K562 (cell line): ENCODE measurements at regions not wholly inside any gene's neighbourhood (a gene's known extent, or its start where the extent isn't known, plus 50 kb on each side); places are given as distances from the start of the nearest gene placed in this dataset.

ENCODE experiments used
- ETS1 ChIP-seq: conservative IDR thresholded peaks from 2 replicates; pipeline ENCODE4 v1.6.1; 2011; ENCODE audit warnings: low read depth, mild to moderate bottlenecking, low read length; ENCODE audit not compliant: control insufficient read depth
- ETV1 ChIP-seq: fragments of 450-650 bp; conservative IDR thresholded peaks from 2 replicates; pipeline ENCODE4 v1.6.1; 2016; ENCODE audit warnings: missing genetic modification characterization, control low read depth, low read depth, missing compliant biosample characterization
- MNT ChIP-seq, 2 experiments: fragments of 450-650 bp; conservative IDR thresholded peaks; 2 replicates each; pipeline ENCODE4 v1.6.1; 2017; ENCODE audit warnings: mild to moderate bottlenecking in 2 of 2, moderate library complexity in 2 of 2
- MTA1 ChIP-seq: fragments of 450-650 bp; IDR thresholded peaks from 2 replicates; pipeline ENCODE4 v1.6.1; 2017; ENCODE audit warnings: borderline replicate concordance
- PHB2 ChIP-seq: fragments of 450-650 bp; IDR thresholded peaks from 2 replicates; pipeline ENCODE4 v1.6.1; 2017; ENCODE audit warnings: low read depth
- RBM15 ChIP-seq: fragments of 200-400 bp; formaldehyde crosslinking; IDR thresholded peaks from 2 replicates; pipeline ENCODE4 v1.6.1; 2018; ENCODE audit warnings: mild to moderate bottlenecking, low read length, moderate library complexity; ENCODE audit not compliant: insufficient read depth
- SMAD4 ChIP-seq: fragments of 250-450 bp; sonication (Bioruptor Pico); conservative IDR thresholded peaks from 2 replicates; pipeline ENCODE4 v1.8.0; 2021; ENCODE audit warnings: inconsistent platforms, mild to moderate bottlenecking, moderate library complexity
- TAF9B ChIP-seq: fragments of 450-650 bp; IDR thresholded peaks from 2 replicates; pipeline ENCODE4 v1.6.1; 2018; ENCODE audit warnings: mild to moderate bottlenecking; ENCODE audit not compliant: partially characterized antibody
- TEAD2 ChIP-seq: fragments of 450-650 bp; IDR thresholded peaks from 2 replicates; pipeline ENCODE4 v1.6.1; 2016; ENCODE audit warnings: missing genetic modification characterization, control low read depth, missing compliant biosample characterization
- THRAP3 ChIP-seq: fragments of 450-650 bp; IDR thresholded peaks from 2 replicates; pipeline ENCODE4 v1.6.1; 2016; ENCODE audit warnings: mild to moderate bottlenecking, inconsistent platforms, borderline replicate concordance
- ZBTB33 ChIP-seq: sonication (generic); formaldehyde crosslinking; IDR thresholded peaks from 2 replicates; pipeline ENCODE4 v1.8.1; 2023; ENCODE audit warnings: mild to moderate bottlenecking, missing genetic modification reagents
- ZNF197 ChIP-seq: fragments of 200-800 bp; sonication (Bioruptor generic); IDR thresholded peaks from 2 replicates; pipeline ENCODE4 v1.6.1; 2016; ENCODE audit warnings: low read depth, missing genetic modification characterization, missing compliant biosample characterization
- ZNF318 ChIP-seq, 2 experiments: fragments of 450-650 bp; IDR thresholded peaks; 2 replicates each; pipeline ENCODE4 v1.6.1; 2016; ENCODE audit warnings: mild to moderate bottlenecking in 2 of 2, borderline replicate concordance in 1 of 2, low read depth in 1 of 2, moderate library complexity in 1 of 2

- no peak for TF ChIP-seq ZNF197 (CRISPR knock-in tag)
- TF ChIP-seq THRAP3: no peak
- TF ChIP-seq TEAD2 (tag): no peak
- peak; percentile 76 for TF ChIP-seq TAF9B
- TF ChIP-seq ETS1: no peak
- TF ChIP-seq PHB2: no peak
- TF ChIP-seq MNT (conservative IDR thresholded peaks at IDR 0.05): no peak
- TF ChIP-seq MTA1: no peak
- no peak for TF ChIP-seq ETV1 (tag)
- TF ChIP-seq ZNF318 (IDR thresholded peaks at IDR 0.05; ENCODE audit: borderline replicate concordance in 1 of 2, low read depth in 1 of 2): no peak
- no peak for TF ChIP-seq SMAD4 (CRISPR knock-in tag)
- TF ChIP-seq ZBTB33 (CRISPR knock-in tag): 0 out of 2 replicates have a peak, but pooled peaks have one; percentile 48
- TF ChIP-seq RBM15: no peak
Observed at GRCh38 chr6:28720357-28721231, 194.9 kb downstream of the GPX5 start (continued).
